Body of pancreas (tissue), 4 donors: ENCODE measurements at regions not wholly inside any gene's neighbourhood (a gene's known extent, or its start where the extent isn't known, plus 50 kb on each side); places are given as distances from the start of the nearest gene placed in this dataset.

Experiments
- ATAC-seq: fragments of 150-250 bp; one replicate; pipeline ENCODE4 v1.9.1; 2016
- DNase-seq, 4 donors: peaks; one replicate each; pipeline ENCODE4 v3.0.0-alpha.2; 2019
- H3K27ac ChIP-seq, 4 donors: fragments of 200-600 bp; sonication (generic); 1 replicate in 3 of 4; 2 replicates in 1 of 4; pipeline versions ENCODE4 v1.5.1 to v1.6.1; 2016 to 2019; ENCODE audit warnings: mild to moderate bottlenecking in 1 of 4, mixed read lengths in 1 of 4, moderate library complexity in 1 of 4
- H3K27me3 ChIP-seq, 2 donors: fragments of 200-600 bp; sonication (generic); one replicate each; pipeline ENCODE4 v1.6.0; 2016; ENCODE audit warnings: mild to moderate bottlenecking in 1 of 2
- H3K36me3 ChIP-seq, 2 donors: fragments of 200-600 bp; sonication (generic); replicated peaks in 1 of 2; 2 replicates each; pipeline ENCODE4 v1.5.1; 2016; ENCODE audit warnings: low read depth in 2 of 2; ENCODE audit not compliant: insufficient read depth in 1 of 2
- H3K4me1 ChIP-seq: fragments of 200-600 bp; sonication (generic); one replicate; pipeline ENCODE4 v1.6.0; 2016
- H3K4me3 ChIP-seq, 2 donors: fragments of 200-600 bp; sonication (generic); 1 replicate in 1 of 2; 2 replicates in 1 of 2; pipeline ENCODE4 v1.5.1; 2016 to 2019
- H3K9me3 ChIP-seq, 3 donors: fragments of 200-600 bp; sonication (generic); 1 replicate in 2 of 3; 2 replicates in 1 of 3; pipeline ENCODE4 v1.5.1; 2016
- POLR2A ChIP-seq, 3 donors: fragments of 450-650 bp; IDR thresholded peaks; one replicate each; pipeline ENCODE4 v1.6.1; 2016; ENCODE audit warnings: antibody characterized with exemption in 3 of 3, mild to moderate bottlenecking in 2 of 3
- WGBS, 2 donors: methylation state at CpG; one replicate each; pipeline ENCODE4 v1.1.5; 2017; 5-methylcytosine and 5-hydroxymethylcytosine counted together
- intact Hi-C: fragments of 100-400 bp; cut with DNase I; formaldehyde crosslinking; loops from one replicate; pipeline ENCODE4 v1.15.1; 2023
- TF ChIP-seq, protein P1 (sequence below), 7 experiments: fragments of 450-650 bp in 4 of 7; fragments of 200-600 bp in 3 of 7; sonication (generic) in 3 of 7; IDR thresholded peaks; one replicate each; pipeline ENCODE4 v1.5.1; 2016 to 2019; ENCODE audit warnings: antibody characterized with exemption in 7 of 7

DNA sequence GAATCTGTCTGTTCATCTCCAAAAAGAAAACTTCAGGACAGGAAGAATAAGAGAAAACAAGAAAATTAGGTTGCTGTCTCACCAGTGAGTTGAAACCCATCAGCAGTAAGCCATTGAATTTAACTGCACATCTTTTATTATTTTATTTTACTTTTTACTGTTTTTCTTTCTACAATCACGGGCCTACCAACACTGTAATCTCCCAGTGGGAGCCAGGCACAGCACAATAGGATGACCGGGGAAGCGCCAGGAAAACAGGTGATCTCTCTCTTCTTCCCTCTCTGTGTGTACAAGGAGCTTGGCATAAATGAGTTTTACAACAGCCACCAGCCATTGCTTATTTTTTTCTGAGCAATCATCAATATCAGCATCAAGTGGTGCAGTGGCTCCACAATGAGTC, 113.1 kb upstream of the ESRRG start:
- Histone ChIP-seq H3K4me3 (no peak overlapping the region), H3K27me3 (no peaks in the 10 kb centered on the region), H3K4me1 (no peaks in the 10 kb centered on the region), H3K36me3 (no peaks in the 10 kb centered on the region), H3K27ac (no peak overlapping the region), H3K9me3 (no peaks in the 10 kb centered on the region)
- TF ChIP-seq, protein P1, sequence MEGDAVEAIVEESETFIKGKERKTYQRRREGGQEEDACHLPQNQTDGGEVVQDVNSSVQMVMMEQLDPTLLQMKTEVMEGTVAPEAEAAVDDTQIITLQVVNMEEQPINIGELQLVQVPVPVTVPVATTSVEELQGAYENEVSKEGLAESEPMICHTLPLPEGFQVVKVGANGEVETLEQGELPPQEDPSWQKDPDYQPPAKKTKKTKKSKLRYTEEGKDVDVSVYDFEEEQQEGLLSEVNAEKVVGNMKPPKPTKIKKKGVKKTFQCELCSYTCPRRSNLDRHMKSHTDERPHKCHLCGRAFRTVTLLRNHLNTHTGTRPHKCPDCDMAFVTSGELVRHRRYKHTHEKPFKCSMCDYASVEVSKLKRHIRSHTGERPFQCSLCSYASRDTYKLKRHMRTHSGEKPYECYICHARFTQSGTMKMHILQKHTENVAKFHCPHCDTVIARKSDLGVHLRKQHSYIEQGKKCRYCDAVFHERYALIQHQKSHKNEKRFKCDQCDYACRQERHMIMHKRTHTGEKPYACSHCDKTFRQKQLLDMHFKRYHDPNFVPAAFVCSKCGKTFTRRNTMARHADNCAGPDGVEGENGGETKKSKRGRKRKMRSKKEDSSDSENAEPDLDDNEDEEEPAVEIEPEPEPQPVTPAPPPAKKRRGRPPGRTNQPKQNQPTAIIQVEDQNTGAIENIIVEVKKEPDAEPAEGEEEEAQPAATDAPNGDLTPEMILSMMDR (IDR thresholded peaks at IDR 0.05): no peak
- TF ChIP-seq POLR2A (IDR thresholded peaks at IDR 0.05): no peak
- ATAC-seq (no peak), DNase-seq (no peak)
- intact Hi-C loops: no loop called here
- WGBS, 2 donors: 59 to 70% methylated on average over 3 of the region's 3 CpGs

DNA sequence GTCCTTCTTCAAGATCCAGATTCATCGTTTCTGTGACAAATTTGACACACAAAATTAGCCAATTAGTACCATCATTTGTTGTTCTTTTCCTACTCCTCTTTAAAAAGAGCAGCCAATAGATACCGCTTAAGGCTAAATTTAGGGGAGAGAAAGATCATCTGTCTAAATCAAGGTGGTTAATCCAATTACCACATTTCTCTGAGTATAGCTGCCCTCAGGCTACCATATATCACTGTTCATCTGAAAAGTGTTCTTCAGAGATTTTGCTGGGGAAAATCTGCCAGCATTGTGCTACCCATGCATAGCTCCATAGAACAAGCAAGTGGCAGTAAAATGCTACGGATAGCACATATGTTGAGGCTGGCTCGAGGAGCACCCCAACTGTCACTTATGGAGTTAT, 110.3 kb upstream of the ESRRG start:
- ATAC-seq (no peak), DNase-seq (no peak)
- intact Hi-C loops: no loop called here
- Histone ChIP-seq H3K27me3 (no peaks in the 10 kb centered on the region), H3K27ac (no peak overlapping the region), H3K4me1 (no peaks in the 10 kb centered on the region), H3K36me3 (no peaks in the 10 kb centered on the region), H3K9me3 (no peaks in the 10 kb centered on the region), H3K4me3 (no peak overlapping the region)
- TF ChIP-seq, protein P1 (IDR thresholded peaks at IDR 0.05): no peak
- TF ChIP-seq POLR2A (IDR thresholded peaks at IDR 0.05): no peak
- WGBS, 2 donors: 74 to 79% methylated on average over 4 of the region's 4 CpGs

DNA sequence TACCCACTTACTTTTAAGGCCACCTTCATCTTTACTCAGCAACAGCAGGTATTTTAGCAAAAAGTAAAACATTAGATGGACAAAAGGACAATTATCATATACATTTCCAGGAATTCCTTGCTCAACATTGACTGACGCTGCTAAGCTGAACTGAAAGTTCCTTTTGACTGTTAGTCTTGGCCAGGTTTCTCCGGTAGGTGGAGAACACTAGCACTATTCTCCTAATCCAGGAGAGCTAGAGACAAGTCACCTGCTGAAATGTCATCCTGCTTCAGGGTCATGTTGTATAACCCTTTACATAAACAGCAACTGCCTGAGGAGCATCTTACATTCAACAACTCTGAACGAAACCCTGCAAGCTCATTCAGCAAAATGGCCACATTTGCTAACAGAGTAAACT, 109.0 kb upstream of the ESRRG start:
- ATAC-seq: no peak
- Histone ChIP-seq H3K27me3 (no peaks in the 10 kb centered on the region), H3K27ac (no peak overlapping the region), H3K4me1 (no peaks in the 10 kb centered on the region), H3K4me3 (no peak overlapping the region), H3K9me3 (no peaks in the 10 kb centered on the region), H3K36me3 (no peaks in the 10 kb centered on the region)
- WGBS, 2 donors: 70 to 81% methylated on average over 3 of the region's 3 CpGs
- TF ChIP-seq POLR2A (IDR thresholded peaks at IDR 0.05): no peak
- TF ChIP-seq, protein P1 (IDR thresholded peaks at IDR 0.05): no peak
- no peak for DNase-seq
- intact Hi-C loops: no loop called here

DNA sequence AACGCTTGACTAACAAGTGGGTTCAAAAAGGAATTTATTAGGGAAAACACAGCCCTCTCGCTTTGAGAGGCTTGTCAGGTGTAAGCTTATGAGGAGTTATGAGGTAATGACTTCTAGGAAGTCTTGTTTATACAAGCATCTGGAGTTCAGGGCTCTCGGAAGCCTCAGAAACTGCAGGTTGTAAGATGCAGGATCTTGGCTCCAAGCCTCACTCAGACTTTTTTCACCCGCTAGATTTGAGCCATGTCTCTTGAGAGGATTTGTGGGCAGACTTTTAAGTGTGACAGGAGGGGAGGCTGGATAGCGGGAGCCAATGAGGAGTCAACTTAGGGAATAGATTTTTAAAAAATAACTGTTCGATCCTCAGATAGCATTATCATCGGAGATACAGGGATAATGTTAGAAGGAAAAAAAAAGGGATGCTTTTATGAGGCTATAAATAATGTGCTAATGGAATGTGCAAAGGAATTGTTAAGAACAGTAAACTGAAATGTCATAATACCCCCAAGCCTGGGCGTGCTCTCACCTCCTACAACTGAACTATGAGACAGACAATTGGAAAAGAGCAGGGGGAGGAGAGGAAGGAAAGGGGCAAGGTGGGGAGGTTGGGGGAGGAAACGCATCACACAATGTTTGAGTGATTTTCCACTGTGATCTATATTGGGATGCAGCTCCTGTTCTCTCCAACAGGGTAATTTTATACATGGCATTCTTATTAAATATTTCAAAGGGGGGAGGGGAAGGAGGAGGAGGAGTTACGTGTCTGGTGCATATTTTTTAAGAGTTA, 107.4 kb upstream of the ESRRG start:
- intact Hi-C loops: no loop called here
- ATAC-seq (no peak), DNase-seq (no peak)
- Histone ChIP-seq H3K9me3 (no peaks in the 10 kb centered on the region), H3K4me1 (no peaks in the 10 kb centered on the region), H3K27ac (no peak overlapping the region), H3K27me3 (no peaks in the 10 kb centered on the region), H3K4me3 (no peak overlapping the region), H3K36me3 (no peaks in the 10 kb centered on the region)
- TF ChIP-seq, protein P1 (IDR thresholded peaks at IDR 0.05): no peak
- TF ChIP-seq POLR2A (IDR thresholded peaks at IDR 0.05): no peak
- 68 to 73% methylated on average over 10 of the region's 10 CpGs for WGBS, 2 donors

DNA sequence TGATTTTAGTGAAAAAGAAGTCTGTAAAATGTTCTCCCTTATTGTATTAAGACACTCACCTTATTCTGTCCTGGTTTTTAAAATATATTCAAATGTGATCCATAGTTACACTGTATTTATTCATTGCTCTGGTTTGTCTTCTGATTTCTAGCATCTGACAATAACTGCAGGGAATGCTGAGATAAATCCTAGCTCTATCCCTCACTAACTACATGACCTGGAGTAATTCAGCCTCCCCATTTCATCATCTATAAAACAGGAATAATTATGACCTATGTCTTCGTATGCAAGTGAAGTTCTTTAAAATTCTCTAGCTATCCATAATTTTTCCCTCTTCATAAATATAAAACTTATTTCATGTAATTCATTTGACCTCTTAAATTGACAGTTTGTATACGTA, 104.0 kb upstream of the ESRRG start:
- Histone ChIP-seq H3K4me1 (peaks cover 7% of the 10 kb centered on the region), H3K4me3 (no peak overlapping the region), H3K27me3 (no peaks in the 10 kb centered on the region), H3K9me3 (no peaks in the 10 kb centered on the region), H3K36me3 (no peaks in the 10 kb centered on the region), H3K27ac (no peak overlapping the region)
- TF ChIP-seq, protein P1 (IDR thresholded peaks at IDR 0.05): no peak
- no peak for TF ChIP-seq POLR2A (IDR thresholded peaks at IDR 0.05)
- no peak for ATAC-seq
- WGBS, 2 donors: 85 to 90% methylated on average over 2 of the region's 2 CpGs
- DNase-seq: no peak
- intact Hi-C loops: no loop called here
